ENCODE measurements at regions not wholly inside any gene's neighbourhood (a gene's known extent, or its start where the extent isn't known, plus 50 kb on each side); places are given as distances from the start of the nearest gene placed in this dataset.

- ATAC-seq (no peak), DNase-seq (no peak)
- intact Hi-C loops (cut with micrococcal nuclease): no loop called here
Observed at GRCh38 chr3:104514371-104514770, 852.3 kb upstream of the ALCAM start.

- intact Hi-C loops (cut with micrococcal nuclease): no loop called here
- DNase-seq (no peak), ATAC-seq (no peak)
Observed at GRCh38 chr3:104514776-104515175, 851.9 kb upstream of the ALCAM start.

DNA sequence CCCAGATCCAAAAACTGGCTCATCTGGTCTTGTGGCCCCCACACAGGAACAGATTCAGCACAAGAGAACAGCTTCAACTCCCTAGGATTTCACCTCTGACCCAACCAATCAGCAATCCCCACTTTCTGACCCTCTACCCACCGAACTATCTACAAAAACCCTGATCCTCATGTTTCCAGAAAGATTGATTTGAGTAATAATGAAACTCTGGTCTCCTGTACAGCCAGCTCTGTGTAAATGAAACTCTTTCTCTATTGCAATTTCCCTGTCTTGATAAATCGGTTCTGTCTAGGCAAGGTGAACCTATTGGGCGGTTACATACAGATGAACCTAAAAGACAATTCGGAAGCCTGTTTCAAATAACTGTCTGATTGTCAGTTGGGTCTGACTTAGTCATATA, 847.6 kb upstream of the ALCAM start:
- DNase-seq (no peak), ATAC-seq (no peak)
- intact Hi-C loops (cut with micrococcal nuclease): no loop called here

- ATAC-seq (no peak), DNase-seq (no peak)
- intact Hi-C loops (cut with micrococcal nuclease): no loop called here
Observed at GRCh38 chr3:104519468-104520227, 847.1 kb upstream of the ALCAM start.

DNA sequence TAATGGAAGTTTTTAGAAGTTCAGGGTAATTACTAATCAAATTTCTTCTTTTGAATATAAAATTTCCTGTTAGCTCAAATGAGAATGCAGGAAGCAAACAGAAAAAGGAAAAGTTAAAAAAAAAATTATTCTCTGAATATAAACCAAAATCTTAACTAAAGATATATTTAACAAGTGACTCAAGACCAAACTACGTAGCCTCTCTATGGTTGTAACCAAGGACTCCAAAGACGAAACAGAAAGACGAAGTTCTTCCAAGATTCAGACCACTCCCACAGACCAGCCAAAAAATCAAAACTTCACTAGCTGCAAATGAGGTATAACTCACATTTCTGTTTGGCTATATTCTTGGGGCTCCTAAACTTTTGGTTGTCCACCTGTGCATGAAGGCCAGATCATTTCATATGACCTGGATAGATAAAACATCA, 846.5 kb upstream of the ALCAM start:
- intact Hi-C loops (cut with micrococcal nuclease): no loop called here
- no peak for DNase-seq
- no peak for ATAC-seq

DNA sequence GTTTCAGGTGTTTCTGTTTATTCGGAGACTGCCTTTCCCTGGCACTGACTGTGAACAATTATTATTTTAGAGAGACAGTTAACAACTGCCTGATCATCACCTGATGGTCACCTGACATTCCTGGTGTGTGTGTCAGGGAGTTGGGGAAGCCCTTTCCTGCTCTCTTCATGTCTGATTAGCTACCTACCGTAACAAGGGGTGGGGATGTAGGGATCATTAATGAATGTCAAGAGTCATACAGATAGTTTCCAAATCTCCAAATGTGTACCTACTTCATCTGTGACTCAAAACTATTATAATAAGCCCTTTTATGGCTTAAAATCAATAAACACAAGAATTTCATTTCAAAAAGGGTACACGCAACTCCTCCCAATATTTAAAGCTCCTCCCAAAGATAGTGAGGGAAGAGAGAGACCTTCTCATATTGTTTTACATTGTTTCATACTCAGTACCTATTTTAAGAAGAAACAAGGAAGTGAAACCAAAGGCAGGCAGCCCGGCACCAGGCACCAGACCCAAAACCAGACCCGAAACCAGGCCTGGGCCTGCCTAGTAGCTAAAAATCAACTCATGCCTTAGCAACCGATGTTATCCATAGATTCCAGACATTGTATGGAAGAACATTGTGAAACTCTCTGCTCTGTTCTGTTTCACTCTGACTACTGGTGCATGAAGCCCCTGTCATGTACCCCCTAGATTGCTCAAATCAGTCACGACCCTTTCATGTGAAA, 844.9 kb upstream of the ALCAM start:
- ATAC-seq (no peak), DNase-seq (no peak)
- intact Hi-C loops (cut with micrococcal nuclease): no loop called here

DNA sequence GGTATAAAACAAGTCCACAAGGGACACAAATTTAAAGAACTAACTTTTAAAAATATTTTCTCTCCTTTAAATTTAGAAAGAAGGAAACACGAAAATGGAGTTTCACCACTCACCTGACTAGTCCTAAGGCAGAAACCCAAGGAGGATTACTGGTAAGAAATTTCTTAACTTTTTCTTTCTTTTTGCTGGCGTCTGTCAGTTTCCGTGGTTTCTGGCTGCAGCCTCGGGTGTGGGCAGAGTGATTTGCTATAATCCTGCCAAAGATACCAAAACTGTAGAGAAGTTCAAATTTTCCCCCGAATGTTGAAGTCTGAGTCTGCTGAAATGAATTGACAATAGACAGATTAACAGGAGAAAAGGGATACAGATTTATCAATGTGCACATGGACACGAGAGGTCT, 843.6 kb upstream of the ALCAM start:
- intact Hi-C loops (cut with micrococcal nuclease): no loop called here
- ATAC-seq: no peak

DNA sequence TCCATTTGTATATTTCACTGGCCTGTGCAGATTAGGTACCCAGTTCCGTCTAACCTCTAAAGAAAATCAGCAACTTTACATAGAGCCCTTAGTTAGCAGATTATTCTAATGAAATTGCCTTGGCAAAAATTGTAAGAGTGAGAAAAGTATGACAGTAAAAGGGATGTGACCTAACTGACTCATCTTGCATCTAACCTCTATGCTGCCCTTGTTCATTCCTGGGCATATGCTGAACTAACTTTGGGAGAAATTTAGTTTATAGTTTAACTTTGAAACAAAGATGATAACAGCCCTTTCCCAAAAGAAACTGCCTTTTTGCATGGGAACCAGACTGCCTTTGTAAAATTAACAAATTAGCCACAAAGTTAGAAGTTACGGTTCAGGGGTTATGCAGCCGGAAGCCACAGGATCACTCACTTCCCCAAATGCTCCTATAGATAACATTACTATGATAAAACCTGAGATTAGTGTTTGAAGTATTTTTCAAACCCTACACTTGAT, 839.8 kb upstream of the ALCAM start:
- no peak for ATAC-seq
- intact Hi-C loops (cut with micrococcal nuclease): no loop called here
- no peak for DNase-seq

More for the DNA sequence above, 843.6 kb upstream of the ALCAM start:
- no peak for DNase-seq

DNA sequence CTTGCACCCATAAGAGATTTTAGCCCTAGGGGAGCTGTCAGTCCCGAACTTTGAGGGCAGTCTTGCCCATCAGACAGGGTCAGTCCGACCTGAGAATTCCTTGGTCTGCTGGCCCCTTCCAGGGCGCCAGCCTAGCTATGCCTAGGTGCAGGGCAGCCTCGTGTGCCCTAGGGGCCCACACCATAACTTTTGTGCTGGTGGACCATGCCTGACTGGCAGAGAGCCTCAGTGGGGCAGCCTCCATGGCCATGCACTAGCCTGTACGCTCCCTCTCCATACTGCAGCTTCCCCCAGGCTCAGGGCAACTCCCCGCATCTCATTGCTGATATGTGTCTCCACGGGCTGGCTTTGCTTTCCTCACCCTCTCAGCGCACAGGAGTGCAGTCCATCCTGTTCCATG, 835.8 kb upstream of the ALCAM start:
- intact Hi-C loops (cut with micrococcal nuclease): no loop called here
- DNase-seq: no peak
- no peak for ATAC-seq

- DNase-seq: no peak
- intact Hi-C loops (cut with micrococcal nuclease): no loop called here
- ATAC-seq: no peak
Observed at GRCh38 chr3:104536715-104537114, 830.0 kb upstream of the ALCAM start.

GRCh38 chr3:104537323-104537722, 829.4 kb upstream of the ALCAM start:
- DNase-seq (no peak), ATAC-seq (no peak)
- intact Hi-C loops (cut with micrococcal nuclease): no loop called here

DNA sequence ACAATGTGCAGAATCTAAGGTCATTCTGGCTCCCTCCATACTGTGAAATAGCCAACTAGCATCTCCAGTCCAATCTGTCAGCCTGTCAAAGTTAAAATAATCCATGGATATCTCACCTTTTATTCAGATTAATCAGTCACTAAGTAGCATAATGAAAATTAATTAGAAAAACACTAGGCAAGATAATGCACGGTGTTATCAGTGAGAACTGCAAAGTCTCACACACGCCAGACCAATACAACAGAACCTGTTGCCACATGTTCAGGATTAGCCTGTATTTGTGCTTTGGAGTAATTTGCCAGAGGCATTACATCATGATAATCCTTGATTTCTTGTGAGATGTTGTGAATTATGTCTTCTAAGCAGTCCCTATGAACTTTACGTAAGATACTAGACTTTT, 820.4 kb upstream of the ALCAM start:
- intact Hi-C loops (cut with micrococcal nuclease): no loop called here
- DNase-seq (no peak), ATAC-seq (no peak)

GRCh38 chr3:104547031-104547430, 819.7 kb upstream of the ALCAM start:
- DNase-seq (no peak), ATAC-seq (no peak)
- intact Hi-C loops (cut with micrococcal nuclease): no loop called here

DNA sequence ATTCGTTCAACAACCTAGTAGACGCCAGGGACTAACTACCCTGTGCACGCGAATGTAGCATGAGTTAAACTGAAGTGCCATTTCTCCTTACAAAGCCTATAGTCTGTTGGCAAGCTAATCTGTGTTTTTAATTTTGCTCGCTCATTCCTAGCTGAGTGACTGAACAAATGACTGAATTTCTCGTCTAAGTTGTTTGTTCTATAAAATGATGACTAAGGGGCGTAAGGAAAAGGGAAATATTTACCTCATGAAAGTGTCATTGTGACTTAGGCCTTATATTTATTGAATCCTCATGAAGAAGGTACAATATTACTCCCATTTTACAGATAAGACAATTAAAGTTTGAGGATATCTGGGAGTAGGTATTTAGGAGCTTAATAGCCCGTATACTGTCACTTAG, 818.3 kb upstream of the ALCAM start:
- ATAC-seq (no peak), DNase-seq (no peak)
- intact Hi-C loops (cut with micrococcal nuclease): no loop called here

GRCh38 chr3:104549099-104549714, 817.5 kb upstream of the ALCAM start:
- DNase-seq (no peak), ATAC-seq (no peak)
- intact Hi-C loops (cut with micrococcal nuclease): no loop called here

GRCh38 chr3:104553121-104553520, 813.6 kb upstream of the ALCAM start:
- intact Hi-C loops (cut with micrococcal nuclease): no loop called here
- no peak for ATAC-seq
- DNase-seq: no peak

- intact Hi-C loops (cut with micrococcal nuclease): no loop called here
- no peak for DNase-seq
- no peak for ATAC-seq
Observed at GRCh38 chr3:104554425-104554824, 812.3 kb upstream of the ALCAM start.

GRCh38 chr3:104555728-104556127, 811.0 kb upstream of the ALCAM start:
- DNase-seq: no peak
- intact Hi-C loops (cut with micrococcal nuclease): no loop called here
- no peak for ATAC-seq

- ATAC-seq: no peak
- no peak for DNase-seq
- intact Hi-C loops (cut with micrococcal nuclease): no loop called here
Observed at GRCh38 chr3:104556372-104557078, 810.2 kb upstream of the ALCAM start.

- ATAC-seq (no peak), DNase-seq (no peak)
- intact Hi-C loops (cut with micrococcal nuclease): no loop called here
Observed at GRCh38 chr3:104561324-104561723, 805.4 kb upstream of the ALCAM start.

Data from left ventricle myocardium superior (tissue), 1 donor.